ENCODE measurements at regions not wholly inside any gene's neighbourhood (a gene's known extent, or its start where the extent isn't known, plus 50 kb on each side); places are given as distances from the start of the nearest gene placed in this dataset.

- H3K27me3 ChIP-seq: no peaks in the 10 kb centered on the region
- WGBS, 2 donors: 91 to 96% methylated on average over 5 to 6 of the region's 6 CpGs
- H3K4me1 ChIP-seq: no peaks in the 10 kb centered on the region
- TF ChIP-seq CTCF (IDR thresholded peaks at IDR 0.05): no peak
- no peak for DNase-seq
- no peak for FAIRE-seq
- intact Hi-C loops (cut with DNase I): no loop called here
- H3K9me3 ChIP-seq: no peaks in the 10 kb centered on the region
- H3K27ac ChIP-seq: no peak overlapping the region
- no peak for ATAC-seq
- no peaks in the 10 kb centered on the region for H3K36me3 ChIP-seq
- no peak overlapping the region for H3K4me3 ChIP-seq
Measured at GRCh38 chr2:128519517-128520215, 201.0 kb upstream of the HS6ST1 start.

GRCh38 chr2:128520340-128520739 is 201.7 kb upstream of the HS6ST1 start:
- Histone ChIP-seq H3K4me1 (no peaks in the 10 kb centered on the region), H3K4me3 (no peak overlapping the region), H3K27me3 (no peaks in the 10 kb centered on the region), H3K9me3 (no peaks in the 10 kb centered on the region), H3K36me3 (no peaks in the 10 kb centered on the region), H3K27ac (no peak overlapping the region)
- ATAC-seq: no peak
- FAIRE-seq: no peak
- intact Hi-C loops (cut with DNase I): no loop called here
- DNase-seq: no peak
- 90 to 91% methylated on average over 4 of the region's 4 CpGs for WGBS, 2 donors
- no peak for TF ChIP-seq CTCF (IDR thresholded peaks at IDR 0.05)

GRCh38 chr2:128520791-128521190 is 202.1 kb upstream of the HS6ST1 start:
- intact Hi-C loops (cut with DNase I): no loop called here

GRCh38 chr2:128521482-128521881 is 202.8 kb upstream of the HS6ST1 start:
- Histone ChIP-seq H3K4me1 (no peaks in the 10 kb centered on the region), H3K27ac (no peak overlapping the region), H3K36me3 (no peaks in the 10 kb centered on the region), H3K9me3 (no peaks in the 10 kb centered on the region), H3K4me3 (no peak overlapping the region), H3K27me3 (no peaks in the 10 kb centered on the region)
- WGBS, 2 donors: 88 to 90% methylated on average over 4 of the region's 4 CpGs
- no peak for ATAC-seq
- intact Hi-C loops (cut with DNase I): no loop called here
- DNase-seq: no peak
- TF ChIP-seq CTCF (IDR thresholded peaks at IDR 0.05): no peak
- no peak for FAIRE-seq

More at GRCh38 chr2:128520791-128521190, 202.1 kb upstream of the HS6ST1 start:
- Histone ChIP-seq H3K4me1 (no peaks in the 10 kb centered on the region), H3K36me3 (no peaks in the 10 kb centered on the region), H3K27me3 (no peaks in the 10 kb centered on the region), H3K9me3 (no peaks in the 10 kb centered on the region), H3K4me3 (no peak overlapping the region), H3K27ac (no peak overlapping the region)
- no peak for FAIRE-seq
- TF ChIP-seq CTCF (IDR thresholded peaks at IDR 0.05): no peak
- DNase-seq: no peak
- WGBS, 2 donors: 81 to 93% methylated on average over 9 of the region's 9 CpGs
- ATAC-seq: peak in 1 of 4 donors; percentile 35

GRCh38 chr2:128522829-128523228 is 204.2 kb upstream of the HS6ST1 start:
- Histone ChIP-seq H3K27me3 (no peaks in the 10 kb centered on the region), H3K9me3 (no peaks in the 10 kb centered on the region), H3K36me3 (no peaks in the 10 kb centered on the region), H3K4me1 (no peaks in the 10 kb centered on the region), H3K27ac (no peak overlapping the region), H3K4me3 (no peak overlapping the region)
- no peak for DNase-seq
- intact Hi-C loops (cut with DNase I): no loop called here
- no peak for FAIRE-seq
- ATAC-seq: no peak
- WGBS, 2 donors: 78 to 88% methylated on average over 7 of the region's 7 CpGs
- no peak for TF ChIP-seq CTCF (IDR thresholded peaks at IDR 0.05)

Data from pancreas (tissue), 10 donors.